Right kidney (tissue), 1 donor: ENCODE measurements at regions not wholly inside any gene's neighbourhood (a gene's known extent, or its start where the extent isn't known, plus 50 kb on each side); places are given as distances from the start of the nearest gene placed in this dataset.
"Not testable (repeated sequence)": the region's sequence is repeated elsewhere in the genome, so short reads cannot be mapped to it uniquely, and the experiment has no call there.

Experiments used
- DNase-seq: peaks from one replicate; pipeline ENCODE4 v3.0.0-alpha.2; 2016

- DNase-seq = no peak
These were observed 248.6 kb upstream of the NECTIN3 start for GRCh38 chr3:110822971-110823370.

DNA sequence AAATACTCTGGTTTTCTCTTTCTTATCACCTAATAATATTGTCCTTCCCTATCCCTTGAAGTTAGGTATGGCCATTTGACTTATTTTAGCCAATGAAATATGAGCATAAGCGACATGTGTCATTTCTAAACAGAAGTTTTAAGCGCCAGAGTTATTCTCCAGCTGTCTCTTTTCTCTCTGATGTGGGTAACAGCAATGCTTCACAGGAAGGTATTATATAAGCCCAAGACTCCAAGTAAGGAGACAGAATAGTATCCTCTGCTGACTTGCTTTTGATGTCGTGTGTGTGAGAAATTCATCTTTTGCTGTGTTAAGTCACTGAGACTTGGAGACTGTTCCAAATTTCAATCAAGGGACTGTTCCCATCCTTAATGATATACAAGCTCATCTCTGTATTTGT, 224.6 kb upstream of the NECTIN3 start:
- no peak for DNase-seq

GRCh38 chr3:110849064-110849463, 222.6 kb upstream of the NECTIN3 start:
- DNase-seq = no peak

DNA sequence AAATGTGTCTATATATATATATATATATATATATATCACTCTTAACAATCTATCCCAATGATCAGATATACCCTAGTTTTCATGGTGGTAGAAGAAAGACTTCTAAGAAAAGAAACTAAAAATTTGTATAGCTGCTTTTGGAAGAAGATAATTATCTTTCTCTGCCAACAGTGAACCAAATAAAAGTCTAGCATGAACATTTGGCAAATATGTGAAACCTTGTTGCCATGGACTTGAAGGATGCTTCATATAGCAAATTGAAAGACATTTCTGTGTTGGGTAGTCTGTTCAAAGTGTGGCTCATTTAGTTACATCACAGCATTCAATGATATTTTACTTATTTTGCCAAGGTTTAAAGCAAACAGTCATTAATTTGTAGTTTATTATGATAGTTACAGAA, 219.9 kb upstream of the NECTIN3 start:
- no peak for DNase-seq

DNA sequence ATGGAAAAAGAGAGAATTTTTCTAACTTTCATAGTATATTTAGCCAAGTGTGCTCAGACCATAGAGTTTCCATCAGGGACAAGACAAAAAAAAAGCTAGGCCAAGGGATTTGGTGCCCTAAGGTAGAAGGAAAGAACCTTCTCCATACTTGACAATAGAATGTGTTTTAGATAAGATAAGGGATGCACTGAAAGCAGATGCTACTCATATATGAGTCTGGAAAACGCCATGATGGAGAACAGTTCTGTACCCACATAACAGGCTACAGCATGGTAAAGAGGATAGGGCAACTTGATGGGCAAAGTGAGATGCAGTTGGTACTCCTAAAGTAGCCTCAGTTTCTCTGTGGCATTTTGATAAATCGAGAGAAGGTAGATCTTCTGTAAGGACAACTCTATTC, 216.4 kb upstream of the NECTIN3 start:
- no peak for DNase-seq

GRCh38 chr3:110856916-110857315, 214.7 kb upstream of the NECTIN3 start:
- DNase-seq = no peak

GRCh38 chr3:110858549-110858948, 213.1 kb upstream of the NECTIN3 start:
- DNase-seq = no peak

- DNase-seq = no peak
These were observed 212.3 kb upstream of the NECTIN3 start for GRCh38 chr3:110859336-110859735.

- no peak for DNase-seq
These were observed 211.6 kb upstream of the NECTIN3 start for GRCh38 chr3:110859993-110860392.

- no peak for DNase-seq
These were observed 205.7 kb upstream of the NECTIN3 start for GRCh38 chr3:110865934-110866333.

DNA sequence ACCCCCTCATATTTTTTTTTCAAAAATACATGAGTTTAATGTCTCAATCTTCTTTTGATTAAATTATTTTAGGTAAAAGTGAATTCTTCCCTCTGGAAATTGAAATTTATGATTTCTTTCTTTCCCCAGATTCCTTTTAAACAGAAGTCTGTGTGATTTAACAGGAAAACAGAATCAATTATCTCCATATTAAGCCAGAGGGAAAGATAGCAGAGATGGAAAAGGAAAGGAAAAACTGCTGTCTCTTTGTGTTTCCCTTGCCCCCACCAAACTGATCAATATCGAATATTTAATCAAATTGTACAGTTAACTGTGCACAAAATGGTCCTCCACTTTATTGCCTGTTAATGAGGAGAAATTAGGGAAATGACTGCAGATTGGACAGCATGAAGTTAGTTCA, 203.5 kb upstream of the NECTIN3 start:
- no peak for DNase-seq

DNA sequence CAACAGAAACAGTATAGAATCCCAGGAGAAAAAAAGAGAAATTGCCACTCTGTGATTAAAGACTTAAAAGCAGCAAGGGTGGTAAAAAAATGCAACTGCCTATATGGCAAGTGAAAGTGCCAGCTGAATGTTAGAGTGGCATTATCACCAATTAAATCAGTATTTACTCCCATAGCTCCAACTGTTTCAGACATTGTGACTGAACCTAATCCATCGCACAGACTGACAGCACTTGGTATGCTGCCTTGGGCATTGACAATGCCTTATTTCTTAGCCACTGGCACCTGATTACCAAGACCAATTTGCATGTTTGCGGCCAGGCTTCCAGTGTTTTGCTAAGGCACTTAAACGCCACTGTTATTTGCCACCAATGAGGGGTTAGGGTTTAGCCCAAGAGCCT, 201.9 kb upstream of the NECTIN3 start:
- no peak for DNase-seq

GRCh38 chr3:110871869-110872268, 199.7 kb upstream of the NECTIN3 start:
- no peak for DNase-seq

DNA sequence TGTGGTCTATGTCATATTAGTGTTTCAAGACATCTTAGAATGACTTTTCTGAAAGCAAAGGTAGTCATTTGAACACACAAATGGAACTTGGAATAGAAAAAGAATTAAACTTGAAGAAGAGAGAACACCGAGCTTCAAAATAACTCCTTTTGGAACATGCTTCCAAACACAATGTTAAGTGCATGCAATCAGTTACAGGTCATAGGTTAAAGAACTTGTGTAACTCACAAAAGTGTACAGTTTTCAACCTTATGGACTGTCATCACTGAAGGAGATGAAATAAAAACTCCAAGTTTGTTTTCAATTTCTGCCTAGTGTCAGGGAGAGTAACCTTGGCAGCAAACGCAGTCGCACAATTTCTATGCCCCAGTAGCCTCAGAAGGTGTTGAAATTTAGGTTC, 192.9 kb upstream of the NECTIN3 start:
- DNase-seq = no peak

- no peak for DNase-seq
These were observed 190.5 kb upstream of the NECTIN3 start for GRCh38 chr3:110881069-110881468.

- no peak for DNase-seq
These were observed 185.3 kb upstream of the NECTIN3 start for GRCh38 chr3:110886222-110886893.

DNA sequence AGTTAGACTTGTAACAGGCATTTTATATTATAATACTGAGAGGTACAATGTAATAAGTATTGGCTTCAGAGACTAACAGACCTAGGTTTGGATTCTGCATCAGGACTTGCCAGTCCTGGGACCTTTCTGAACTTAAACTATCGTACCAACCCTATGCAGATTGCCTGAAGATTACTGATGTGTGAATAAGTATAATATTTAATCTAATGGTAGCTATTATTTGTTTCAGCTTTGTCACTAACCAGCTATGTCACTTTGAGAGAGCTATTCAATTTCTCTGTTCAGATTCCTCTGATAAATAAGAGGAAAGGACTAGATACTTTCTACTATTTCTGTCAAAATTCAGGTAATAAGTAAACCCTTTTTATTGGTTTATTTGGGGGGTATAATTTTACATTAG, 184.4 kb upstream of the NECTIN3 start:
- DNase-seq = no peak

DNA sequence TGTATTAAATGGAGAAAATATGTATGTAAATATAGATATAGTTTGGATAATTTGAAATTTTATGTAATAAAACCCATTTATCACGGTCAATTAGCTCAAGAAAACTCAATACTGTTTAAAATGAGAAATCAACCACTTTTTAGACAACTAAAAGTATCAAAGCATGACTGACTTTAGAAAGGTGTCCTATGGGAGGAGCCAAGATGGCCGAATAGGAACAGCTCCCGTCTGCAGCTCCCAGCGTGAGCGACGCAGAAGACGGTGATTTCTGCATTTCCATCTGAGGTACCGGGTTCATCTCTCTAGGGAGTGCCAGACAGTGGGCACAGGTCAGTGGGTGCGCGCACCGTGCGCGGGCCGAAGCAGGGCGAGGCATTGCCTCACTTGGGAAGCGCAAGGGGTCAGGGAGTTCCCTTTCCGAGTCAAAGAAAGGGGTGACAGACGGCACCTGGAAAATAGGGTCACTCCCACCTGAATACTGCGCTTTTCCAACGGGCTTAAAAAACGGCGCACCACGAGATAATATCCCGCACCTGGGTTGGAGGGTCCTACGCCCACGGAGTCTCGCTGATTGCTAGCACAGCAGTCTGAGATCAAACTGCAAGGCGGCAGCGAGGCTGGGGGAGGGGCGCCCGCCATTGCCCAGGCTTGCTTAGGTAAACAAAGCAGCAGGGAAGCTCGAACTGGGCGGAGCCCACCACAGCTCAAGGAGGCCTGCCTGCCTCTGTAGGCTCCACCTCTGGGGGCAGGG, 182.8 kb upstream of the NECTIN3 start:
- DNase-seq = not testable (repeated sequence)

- not testable (repeated sequence) for DNase-seq
These were observed 182.3 kb upstream of the NECTIN3 start for GRCh38 chr3:110889376-110889699.

DNA sequence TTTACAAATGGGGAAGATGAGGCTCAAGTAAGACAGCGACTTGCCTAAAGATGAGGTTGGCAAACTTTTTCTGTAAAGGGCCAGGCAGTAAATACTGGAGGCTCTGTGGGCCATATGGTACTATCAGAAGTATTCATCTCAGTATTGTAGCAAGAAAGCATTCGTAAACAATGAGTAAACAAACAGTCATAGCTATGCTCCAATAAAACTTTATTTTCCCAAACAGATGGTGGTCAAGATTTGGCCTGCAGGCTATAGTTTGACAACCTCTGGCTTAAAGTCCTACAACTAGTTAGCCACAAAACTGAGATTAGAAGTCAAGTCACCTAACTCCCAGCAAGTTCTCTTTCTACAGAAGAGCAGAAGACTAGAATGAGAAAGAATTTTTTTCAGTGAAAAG, 177.0 kb upstream of the NECTIN3 start:
- no peak for DNase-seq

DNA sequence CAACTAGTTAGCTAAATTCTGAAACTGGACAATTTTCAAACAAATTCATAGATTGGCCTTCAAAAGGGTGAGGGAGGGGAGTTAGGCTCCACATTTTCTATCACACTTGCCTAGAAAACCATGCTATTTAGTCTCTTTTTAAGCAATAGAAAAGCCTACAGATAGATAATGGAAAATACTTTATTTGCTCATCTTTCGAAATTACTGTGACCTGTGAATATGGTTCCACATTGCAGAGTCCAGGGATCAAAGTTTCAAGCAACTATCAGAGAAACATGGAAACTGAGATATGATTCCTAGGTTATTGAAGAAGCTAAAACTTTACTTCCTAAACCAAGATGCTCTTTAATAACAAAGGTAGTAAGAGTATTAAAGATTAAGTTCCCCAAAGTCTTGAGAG, 176.6 kb upstream of the NECTIN3 start:
- no peak for DNase-seq

DNA sequence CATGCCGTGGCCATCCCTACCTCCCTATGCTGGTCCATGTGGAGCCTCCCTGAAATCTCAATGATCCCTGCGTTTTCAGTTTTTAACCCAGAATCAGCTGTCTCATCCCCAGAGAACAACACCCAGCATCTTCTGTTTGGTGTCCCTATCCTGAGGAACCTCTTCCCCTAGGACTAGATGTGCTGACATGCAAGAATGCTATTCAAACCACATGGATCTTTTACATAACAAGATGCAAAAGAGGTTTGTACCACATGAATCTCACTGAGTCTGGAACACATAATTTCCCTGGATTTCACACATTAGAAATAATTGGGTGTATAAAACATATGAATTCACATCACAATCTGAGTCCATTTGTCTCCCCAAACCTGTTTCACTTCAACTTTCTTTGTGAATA, 174.6 kb upstream of the NECTIN3 start:
- DNase-seq = no peak

DNA sequence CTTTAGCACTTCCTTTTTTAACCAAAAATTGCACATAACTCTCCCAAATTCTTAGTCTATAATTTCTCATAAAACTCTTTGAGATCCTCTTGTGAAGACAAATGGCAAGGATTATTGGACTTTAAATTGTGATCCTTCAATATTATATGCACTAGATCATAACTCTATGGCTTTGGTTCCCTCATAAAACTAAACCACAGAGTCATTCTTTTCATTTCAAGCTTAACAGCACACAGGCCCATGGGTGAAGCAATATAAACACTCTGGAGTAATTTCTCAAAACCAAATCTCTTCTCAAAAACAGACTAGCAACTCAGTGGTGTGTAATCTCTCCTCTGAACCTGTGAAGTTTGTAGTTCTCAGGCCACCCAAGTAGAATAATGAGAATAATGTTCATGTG, 171.0 kb upstream of the NECTIN3 start:
- DNase-seq = no peak

DNA sequence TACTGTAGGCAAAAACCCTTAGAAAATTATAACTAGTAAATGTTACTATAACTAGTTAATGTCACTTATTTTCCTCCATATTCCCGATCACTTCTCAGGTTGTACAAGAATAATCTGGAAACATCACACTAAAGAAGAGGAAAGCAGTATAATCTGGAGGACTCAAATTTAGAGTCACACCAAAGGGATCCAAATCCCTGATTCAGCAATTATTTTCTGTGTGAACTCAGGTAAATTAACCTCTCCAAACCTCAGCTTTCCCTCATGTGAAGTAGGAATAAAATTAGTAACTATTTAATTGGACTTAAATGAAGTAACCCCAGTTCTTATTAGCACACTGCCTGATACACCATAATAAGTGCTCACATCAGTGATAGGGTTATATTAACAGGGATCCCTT, 170.1 kb upstream of the NECTIN3 start:
- DNase-seq = no peak
